H1 (cell line): ENCODE measurements at regions not wholly inside any gene's neighbourhood (a gene's known extent, or its start where the extent isn't known, plus 50 kb on each side); places are given as distances from the start of the nearest gene placed in this dataset.

ENCODE experiments used
- CHD1 ChIP-seq: IDR thresholded peaks from 2 replicates; pipeline ENCODE4 v1.6.1; 2012; ENCODE audit warnings: low read depth, low read length, improper control_type of control experiment
- EP300 ChIP-seq, 2 experiments: IDR thresholded peaks; 1 replicate in 1 of 2; 2 replicates in 1 of 2; pipeline ENCODE4 v1.6.1; 2011 to 2012; ENCODE audit warnings: low read depth in 2 of 2, low read length in 2 of 2, mild to moderate bottlenecking in 2 of 2, borderline replicate concordance in 1 of 2, inconsistent platforms in 1 of 2, moderate library complexity in 1 of 2
- HDAC6 ChIP-seq: IDR thresholded peaks from one replicate; pipeline ENCODE4 v1.7.1; 2012; ENCODE audit warnings: low read depth, mild to moderate bottlenecking, inconsistent platforms, low read length, moderate library complexity
- RAD21 ChIP-seq, 2 experiments: IDR thresholded peaks in 1 of 2; conservative IDR thresholded peaks in 1 of 2; 2 replicates each; pipeline ENCODE4 v1.6.1; 2011; ENCODE audit warnings: low read depth in 2 of 2, low read length in 2 of 2, improper control_type of control experiment in 1 of 2, inconsistent platforms in 1 of 2, mild to moderate bottlenecking in 1 of 2, moderate library complexity in 1 of 2
- RXRA ChIP-seq: IDR thresholded peaks from 2 replicates; pipeline ENCODE4 v1.6.1; 2011; ENCODE audit warnings: low read depth, mild to moderate bottlenecking, low read length, moderate library complexity; ENCODE audit not compliant: insufficient read depth
- SIRT6 ChIP-seq: IDR thresholded peaks from one replicate; pipeline ENCODE4 v1.7.1; 2012; ENCODE audit warnings: low read length, inconsistent platforms
- SP1 ChIP-seq: IDR thresholded peaks from 2 replicates; pipeline ENCODE4 v1.6.1; 2011; ENCODE audit warnings: low read depth, low read length
- TCF12 ChIP-seq: IDR thresholded peaks from 2 replicates; pipeline ENCODE4 v1.6.1; 2011; ENCODE audit warnings: low read depth, mild to moderate bottlenecking, low read length

GRCh38 chr3:106822204-106822603 lies 555.0 kb upstream of the CCDC54 start (continued):
- TF ChIP-seq TCF12 (no peak), EP300 (IDR thresholded peaks at IDR 0.05; ENCODE audit: borderline replicate concordance in 1 of 2, low read depth in 2 of 2, low read length in 2 of 2) (no peak), CHD1 (no peak), RAD21 (IDR thresholded peaks at IDR 0.05 in 1 of 2, conservative IDR thresholded peaks at IDR 0.05 in 1 of 2; ENCODE audit: low read depth in 2 of 2, low read length in 2 of 2) (no peak), RXRA (no peak), SP1 (no peak), HDAC6 (no peak), SIRT6 (no peak)
